ENCODE measurements at regions not wholly inside any gene's neighbourhood (a gene's known extent, or its start where the extent isn't known, plus 50 kb on each side); places are given as distances from the start of the nearest gene placed in this dataset.
"Not testable (repeated sequence)": the region's sequence is repeated elsewhere in the genome, so short reads cannot be mapped to it uniquely, and the experiment has no call there.

GRCh38 chr5:75869891-75870290, 152.7 kb upstream of the POC5 start:
- ChIA-PET POLR2A (no interaction called here), CTCF (interaction anchor here (1.3 kb wide), 1 partner anchor 189 kb away, joined by 3 read pairs; no protein-coding TSS in a partner anchor)
- no peak for DNase-seq (ENCODE audit: low read depth in 1 of 2, low spot score in 1 of 2)
- H3K4me3 ChIP-seq: no peak overlapping the region
- H3K4me2 ChIP-seq: no peak overlapping the region
- 14% methylated on average over 2 of the region's 2 CpGs for WGBS (ENCODE audit: missing lambda C conversion rate)
- TF ChIP-seq SMC3 (IDR thresholded peaks at IDR 0.05) (no peak), GATA3 (IDR thresholded peaks at IDR 0.05; ENCODE audit: borderline replicate concordance) (no peak)
- H3K9me3 ChIP-seq: no peaks in the 10 kb centered on the region
- no peak overlapping the region for H3K27ac ChIP-seq
- no peak for FAIRE-seq
- no peak for ATAC-seq
- no peaks in the 10 kb centered on the region for H3K4me1 ChIP-seq

DNA sequence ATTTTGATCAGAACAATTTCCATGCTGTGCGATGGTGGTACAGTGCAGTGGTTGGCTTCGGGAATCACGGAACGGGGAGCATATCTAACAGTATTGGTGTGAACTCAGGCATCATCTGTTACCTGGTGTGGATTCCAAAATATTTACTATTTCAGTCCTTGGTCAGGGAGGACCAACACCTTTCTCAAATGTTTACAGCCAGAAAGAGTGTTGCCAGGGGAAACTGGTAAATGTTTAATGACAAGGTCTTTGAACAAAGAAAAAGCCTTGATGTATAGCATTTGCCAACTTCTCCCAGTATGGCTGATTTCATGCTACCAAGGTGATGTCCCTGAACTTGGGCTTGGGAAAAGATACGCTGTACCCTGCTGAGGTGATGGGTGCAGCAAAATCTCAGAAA, 145.6 kb upstream of the POC5 start:
- POLR2A ChIA-PET: no interaction called here
- H3K9me3 ChIP-seq: no peaks in the 10 kb centered on the region; the same call in 2 of the 3 replicates
- no peak overlapping the region for H3K4me3 ChIP-seq
- no peaks in the 10 kb centered on the region for H3K4me1 ChIP-seq
- FAIRE-seq: no peak
- DNase-seq (ENCODE audit: low read depth in 1 of 2, low spot score in 1 of 2): no peak
- CTCF ChIA-PET: no interaction called here
- 8% methylated on average over 5 of the region's 5 CpGs for WGBS (ENCODE audit: missing lambda C conversion rate)
- H3K4me2 ChIP-seq: no peak overlapping the region
- TF ChIP-seq SMC3 (IDR thresholded peaks at IDR 0.05): no peak
- no peak for TF ChIP-seq HDAC2 (IDR thresholded peaks at IDR 0.05)
- no peak for TF ChIP-seq HOXA7 (CRISPR knock-in tag; IDR thresholded peaks at IDR 0.05)
- TF ChIP-seq HOXB13 (CRISPR knock-in tag; IDR thresholded peaks at IDR 0.05; ENCODE audit: low read depth): no peak
- no peak for TF ChIP-seq CBX2 (IDR thresholded peaks at IDR 0.05; ENCODE audit: borderline replicate concordance, low read depth)
- TF ChIP-seq RFX5 (IDR thresholded peaks at IDR 0.05): no peak
- TF ChIP-seq, protein P1, sequence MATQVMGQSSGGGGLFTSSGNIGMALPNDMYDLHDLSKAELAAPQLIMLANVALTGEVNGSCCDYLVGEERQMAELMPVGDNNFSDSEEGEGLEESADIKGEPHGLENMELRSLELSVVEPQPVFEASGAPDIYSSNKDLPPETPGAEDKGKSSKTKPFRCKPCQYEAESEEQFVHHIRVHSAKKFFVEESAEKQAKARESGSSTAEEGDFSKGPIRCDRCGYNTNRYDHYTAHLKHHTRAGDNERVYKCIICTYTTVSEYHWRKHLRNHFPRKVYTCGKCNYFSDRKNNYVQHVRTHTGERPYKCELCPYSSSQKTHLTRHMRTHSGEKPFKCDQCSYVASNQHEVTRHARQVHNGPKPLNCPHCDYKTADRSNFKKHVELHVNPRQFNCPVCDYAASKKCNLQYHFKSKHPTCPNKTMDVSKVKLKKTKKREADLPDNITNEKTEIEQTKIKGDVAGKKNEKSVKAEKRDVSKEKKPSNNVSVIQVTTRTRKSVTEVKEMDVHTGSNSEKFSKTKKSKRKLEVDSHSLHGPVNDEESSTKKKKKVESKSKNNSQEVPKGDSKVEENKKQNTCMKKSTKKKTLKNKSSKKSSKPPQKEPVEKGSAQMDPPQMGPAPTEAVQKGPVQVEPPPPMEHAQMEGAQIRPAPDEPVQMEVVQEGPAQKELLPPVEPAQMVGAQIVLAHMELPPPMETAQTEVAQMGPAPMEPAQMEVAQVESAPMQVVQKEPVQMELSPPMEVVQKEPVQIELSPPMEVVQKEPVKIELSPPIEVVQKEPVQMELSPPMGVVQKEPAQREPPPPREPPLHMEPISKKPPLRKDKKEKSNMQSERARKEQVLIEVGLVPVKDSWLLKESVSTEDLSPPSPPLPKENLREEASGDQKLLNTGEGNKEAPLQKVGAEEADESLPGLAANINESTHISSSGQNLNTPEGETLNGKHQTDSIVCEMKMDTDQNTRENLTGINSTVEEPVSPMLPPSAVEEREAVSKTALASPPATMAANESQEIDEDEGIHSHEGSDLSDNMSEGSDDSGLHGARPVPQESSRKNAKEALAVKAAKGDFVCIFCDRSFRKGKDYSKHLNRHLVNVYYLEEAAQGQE (IDR thresholded peaks at IDR 0.05): no peak
- TF ChIP-seq CEBPB (IDR thresholded peaks at IDR 0.05): no peak
- TF ChIP-seq TFCP2L1 (CRISPR knock-in tag; IDR thresholded peaks at IDR 0.05): no peak
- no peak for TF ChIP-seq MAX (IDR thresholded peaks at IDR 0.05)
- ATAC-seq: no peak
- H3K27ac ChIP-seq: no peak overlapping the region

- CTCF ChIA-PET; FAIRE-seq; H3K4me1 ChIP-seq; ATAC-seq; H3K4me3 ChIP-seq; H3K9me3 ChIP-seq; DNase-seq (ENCODE audit: low read depth in 1 of 2, low spot score in 1 of 2); H3K27ac ChIP-seq; POLR2A ChIA-PET; H3K4me2 ChIP-seq: not testable (repeated sequence)
- 38% methylated on average over 11 of the region's 11 CpGs for WGBS (ENCODE audit: missing lambda C conversion rate)
Observed at GRCh38 chr5:75859621-75860020, 142.4 kb upstream of the POC5 start.

GRCh38 chr5:75856056-75856455, 138.8 kb upstream of the POC5 start:
- DNase-seq (ENCODE audit: low read depth in 1 of 2, low spot score in 1 of 2) (no peak), FAIRE-seq (no peak), ATAC-seq (no peak)
- TF ChIP-seq, protein P2, sequence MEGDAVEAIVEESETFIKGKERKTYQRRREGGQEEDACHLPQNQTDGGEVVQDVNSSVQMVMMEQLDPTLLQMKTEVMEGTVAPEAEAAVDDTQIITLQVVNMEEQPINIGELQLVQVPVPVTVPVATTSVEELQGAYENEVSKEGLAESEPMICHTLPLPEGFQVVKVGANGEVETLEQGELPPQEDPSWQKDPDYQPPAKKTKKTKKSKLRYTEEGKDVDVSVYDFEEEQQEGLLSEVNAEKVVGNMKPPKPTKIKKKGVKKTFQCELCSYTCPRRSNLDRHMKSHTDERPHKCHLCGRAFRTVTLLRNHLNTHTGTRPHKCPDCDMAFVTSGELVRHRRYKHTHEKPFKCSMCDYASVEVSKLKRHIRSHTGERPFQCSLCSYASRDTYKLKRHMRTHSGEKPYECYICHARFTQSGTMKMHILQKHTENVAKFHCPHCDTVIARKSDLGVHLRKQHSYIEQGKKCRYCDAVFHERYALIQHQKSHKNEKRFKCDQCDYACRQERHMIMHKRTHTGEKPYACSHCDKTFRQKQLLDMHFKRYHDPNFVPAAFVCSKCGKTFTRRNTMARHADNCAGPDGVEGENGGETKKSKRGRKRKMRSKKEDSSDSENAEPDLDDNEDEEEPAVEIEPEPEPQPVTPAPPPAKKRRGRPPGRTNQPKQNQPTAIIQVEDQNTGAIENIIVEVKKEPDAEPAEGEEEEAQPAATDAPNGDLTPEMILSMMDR (IDR thresholded peaks at IDR 0.05): no peak
- TF ChIP-seq, protein P3, sequence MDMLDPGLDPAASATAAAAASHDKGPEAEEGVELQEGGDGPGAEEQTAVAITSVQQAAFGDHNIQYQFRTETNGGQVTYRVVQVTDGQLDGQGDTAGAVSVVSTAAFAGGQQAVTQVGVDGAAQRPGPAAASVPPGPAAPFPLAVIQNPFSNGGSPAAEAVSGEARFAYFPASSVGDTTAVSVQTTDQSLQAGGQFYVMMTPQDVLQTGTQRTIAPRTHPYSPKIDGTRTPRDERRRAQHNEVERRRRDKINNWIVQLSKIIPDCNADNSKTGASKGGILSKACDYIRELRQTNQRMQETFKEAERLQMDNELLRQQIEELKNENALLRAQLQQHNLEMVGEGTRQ (IDR thresholded peaks at IDR 0.05): no peak
- POLR2A ChIA-PET: no interaction called here
- Histone ChIP-seq H3K4me2 (no peak overlapping the region), H3K27ac (no peak overlapping the region), H3K4me3 (no peak overlapping the region), H3K9me3 (no peaks in the 10 kb centered on the region; the same call in 2 of the 3 replicates), H3K4me1 (no peaks in the 10 kb centered on the region)
- CTCF ChIA-PET: interaction anchor here (0.8 to 1.1 kb wide), 2 partner anchors 13 to 131 kb away, joined by 3 to 4 read pairs; no protein-coding TSS in a partner anchor
